ENCODE measurements at regions not wholly inside any gene's neighbourhood (a gene's known extent, or its start where the extent isn't known, plus 50 kb on each side); places are given as distances from the start of the nearest gene placed in this dataset.

GRCh38 chr13:74870865-74871264 lies 611.1 kb downstream of the TBC1D4 start:
- DNase-seq (ENCODE audit: low spot score in 2 of 2), result no peak

GRCh38 chr13:74869846-74870245 lies 612.1 kb downstream of the TBC1D4 start:
- Histone ChIP-seq H3K9me3 (peaks cover 2% of the 10 kb centered on the region; the same call in 1 of the 2 replicates), H3K36me3 (replicated peaks) (no peaks in the 10 kb centered on the region), H3K4me1 (no peaks in the 10 kb centered on the region), H3K27me3 (ENCODE audit: low read depth) (no peaks in the 10 kb centered on the region), H3K4me3 (no peak overlapping the region)
- in situ Hi-C loops (cut with MboI; ENCODE audit: low sequenced_read_pairs), result no loop called here
- no peak for DNase-seq (ENCODE audit: low spot score in 2 of 2)

More at GRCh38 chr13:74870865-74871264, 611.1 kb downstream of the TBC1D4 start:
- no peaks in the 10 kb centered on the region for H3K27me3 ChIP-seq (ENCODE audit: low read depth)
- no peaks in the 10 kb centered on the region for H3K36me3 ChIP-seq (replicated peaks)
- in situ Hi-C loops (cut with MboI; ENCODE audit: low sequenced_read_pairs), result no loop called here
- no peak overlapping the region for H3K4me3 ChIP-seq
- no peaks in the 10 kb centered on the region for H3K4me1 ChIP-seq
- H3K9me3 ChIP-seq, result peaks cover 2% of the 10 kb centered on the region; the same call in 1 of the 2 replicates

- in situ Hi-C loops (cut with MboI; ENCODE audit: low sequenced_read_pairs), result no loop called here
- Histone ChIP-seq H3K9me3 (peaks cover 2% of the 10 kb centered on the region; the same call in 1 of the 2 replicates), H3K4me3 (no peak overlapping the region)
These were observed 613.9 kb downstream of the TBC1D4 start for GRCh38 chr13:74868049-74868448.

GRCh38 chr13:74867460-74867859 lies 614.5 kb downstream of the TBC1D4 start:
- H3K4me1 ChIP-seq, result no peaks in the 10 kb centered on the region
- no peak for DNase-seq (ENCODE audit: low spot score in 2 of 2)
- in situ Hi-C loops (cut with MboI; ENCODE audit: low sequenced_read_pairs), result no loop called here

More at GRCh38 chr13:74868049-74868448, 613.9 kb downstream of the TBC1D4 start:
- no peaks in the 10 kb centered on the region for H3K36me3 ChIP-seq (replicated peaks)
- no peaks in the 10 kb centered on the region for H3K27me3 ChIP-seq (ENCODE audit: low read depth)
- DNase-seq (ENCODE audit: low spot score in 2 of 2), result no peak
- H3K4me1 ChIP-seq, result no peaks in the 10 kb centered on the region

GRCh38 chr13:74866101-74866500 lies 615.9 kb downstream of the TBC1D4 start:
- Histone ChIP-seq H3K27me3 (ENCODE audit: low read depth) (no peaks in the 10 kb centered on the region), H3K36me3 (replicated peaks) (no peaks in the 10 kb centered on the region)
- DNase-seq (ENCODE audit: low spot score in 2 of 2), result no peak

More at GRCh38 chr13:74867460-74867859, 614.5 kb downstream of the TBC1D4 start:
- Histone ChIP-seq H3K9me3 (peaks cover 2% of the 10 kb centered on the region; the same call in 1 of the 2 replicates), H3K27me3 (ENCODE audit: low read depth) (no peaks in the 10 kb centered on the region), H3K36me3 (replicated peaks) (no peaks in the 10 kb centered on the region), H3K4me3 (no peak overlapping the region)

GRCh38 chr13:74865656-74866055 lies 616.3 kb downstream of the TBC1D4 start:
- no peak overlapping the region for H3K4me3 ChIP-seq
- no peak for DNase-seq (ENCODE audit: low spot score in 2 of 2)
- peaks cover 2% of the 10 kb centered on the region; the same call in 1 of the 2 replicates for H3K9me3 ChIP-seq
- H3K4me1 ChIP-seq, result no peaks in the 10 kb centered on the region
- no peaks in the 10 kb centered on the region for H3K27me3 ChIP-seq (ENCODE audit: low read depth)
- no peaks in the 10 kb centered on the region for H3K36me3 ChIP-seq (replicated peaks)
- in situ Hi-C loops (cut with MboI; ENCODE audit: low sequenced_read_pairs), result no loop called here

More at GRCh38 chr13:74866101-74866500, 615.9 kb downstream of the TBC1D4 start:
- Histone ChIP-seq H3K9me3 (peaks cover 2% of the 10 kb centered on the region; the same call in 1 of the 2 replicates), H3K4me1 (no peaks in the 10 kb centered on the region), H3K4me3 (no peak overlapping the region)
- in situ Hi-C loops (cut with MboI; ENCODE audit: low sequenced_read_pairs), result no loop called here

GRCh38 chr13:74860789-74861188 lies 621.2 kb downstream of the TBC1D4 start:
- no peaks in the 10 kb centered on the region for H3K36me3 ChIP-seq (replicated peaks)
- H3K4me3 ChIP-seq, result no peak overlapping the region
- in situ Hi-C loops (cut with MboI; ENCODE audit: low sequenced_read_pairs), result no loop called here
- H3K4me1 ChIP-seq, result no peaks in the 10 kb centered on the region
- no peaks in the 10 kb centered on the region for H3K9me3 ChIP-seq
- no peaks in the 10 kb centered on the region for H3K27me3 ChIP-seq (ENCODE audit: low read depth)
- DNase-seq (ENCODE audit: low spot score in 2 of 2), result no peak

GRCh38 chr13:74850893-74851292 lies 631.1 kb downstream of the TBC1D4 start:
- H3K9me3 ChIP-seq, result no peaks in the 10 kb centered on the region
- H3K4me3 ChIP-seq, result no peak overlapping the region
- in situ Hi-C loops (cut with MboI; ENCODE audit: low sequenced_read_pairs), result no loop called here
- H3K4me1 ChIP-seq, result no peaks in the 10 kb centered on the region
- H3K36me3 ChIP-seq (replicated peaks), result no peaks in the 10 kb centered on the region
- no peaks in the 10 kb centered on the region for H3K27me3 ChIP-seq (ENCODE audit: low read depth)
- no peak for DNase-seq (ENCODE audit: low spot score in 2 of 2)

GRCh38 chr13:74847966-74848365 lies 634.0 kb downstream of the TBC1D4 start:
- in situ Hi-C loops (cut with MboI; ENCODE audit: low sequenced_read_pairs), result no loop called here
- Histone ChIP-seq H3K9me3 (no peaks in the 10 kb centered on the region), H3K4me3 (no peak overlapping the region), H3K4me1 (no peaks in the 10 kb centered on the region), H3K27me3 (ENCODE audit: low read depth) (no peaks in the 10 kb centered on the region), H3K36me3 (replicated peaks) (no peaks in the 10 kb centered on the region)
- DNase-seq (ENCODE audit: low spot score in 2 of 2), result peak in 1 of 2 experiments; percentile 16

- in situ Hi-C loops (cut with MboI; ENCODE audit: low sequenced_read_pairs), result no loop called here
- Histone ChIP-seq H3K4me3 (no peak overlapping the region), H3K9me3 (no peaks in the 10 kb centered on the region), H3K27me3 (ENCODE audit: low read depth) (no peaks in the 10 kb centered on the region), H3K4me1 (no peaks in the 10 kb centered on the region), H3K36me3 (replicated peaks) (no peaks in the 10 kb centered on the region)
- DNase-seq (ENCODE audit: low spot score in 2 of 2), result no peak
These were observed 636.2 kb downstream of the TBC1D4 start for GRCh38 chr13:74845806-74846205.

GRCh38 chr13:74841651-74842050 lies 640.3 kb downstream of the TBC1D4 start:
- in situ Hi-C loops (cut with MboI; ENCODE audit: low sequenced_read_pairs), result no loop called here

GRCh38 chr13:74841123-74841522 lies 640.8 kb downstream of the TBC1D4 start:
- H3K27me3 ChIP-seq (ENCODE audit: low read depth), result no peaks in the 10 kb centered on the region
- no peaks in the 10 kb centered on the region for H3K36me3 ChIP-seq (replicated peaks)
- H3K9me3 ChIP-seq, result no peaks in the 10 kb centered on the region
- in situ Hi-C loops (cut with MboI; ENCODE audit: low sequenced_read_pairs), result no loop called here
- no peak overlapping the region for H3K4me3 ChIP-seq
- no peaks in the 10 kb centered on the region for H3K4me1 ChIP-seq
- no peak for DNase-seq (ENCODE audit: low spot score in 2 of 2)

More at GRCh38 chr13:74841651-74842050, 640.3 kb downstream of the TBC1D4 start:
- Histone ChIP-seq H3K4me3 (no peak overlapping the region), H3K9me3 (no peaks in the 10 kb centered on the region), H3K27me3 (ENCODE audit: low read depth) (no peaks in the 10 kb centered on the region), H3K36me3 (replicated peaks) (no peaks in the 10 kb centered on the region), H3K4me1 (no peaks in the 10 kb centered on the region)
- DNase-seq (ENCODE audit: low spot score in 2 of 2), result no peak

- Histone ChIP-seq H3K4me3 (no peak overlapping the region), H3K4me1 (no peaks in the 10 kb centered on the region), H3K9me3 (no peaks in the 10 kb centered on the region), H3K36me3 (replicated peaks) (no peaks in the 10 kb centered on the region), H3K27me3 (ENCODE audit: low read depth) (no peaks in the 10 kb centered on the region)
- DNase-seq (ENCODE audit: low spot score in 2 of 2), result no peak
- in situ Hi-C loops (cut with MboI; ENCODE audit: low sequenced_read_pairs), result no loop called here
These were observed 642.3 kb downstream of the TBC1D4 start for GRCh38 chr13:74839656-74840055.

GRCh38 chr13:74838096-74838495 lies 643.9 kb downstream of the TBC1D4 start:
- Histone ChIP-seq H3K4me3 (no peak overlapping the region), H3K4me1 (no peaks in the 10 kb centered on the region), H3K36me3 (replicated peaks) (no peaks in the 10 kb centered on the region), H3K9me3 (no peaks in the 10 kb centered on the region), H3K27me3 (ENCODE audit: low read depth) (no peaks in the 10 kb centered on the region)
- DNase-seq (ENCODE audit: low spot score in 2 of 2), result no peak
- in situ Hi-C loops (cut with MboI; ENCODE audit: low sequenced_read_pairs), result no loop called here

GRCh38 chr13:74836628-74837027 lies 645.3 kb downstream of the TBC1D4 start:
- H3K4me3 ChIP-seq, result no peak overlapping the region
- no peaks in the 10 kb centered on the region for H3K36me3 ChIP-seq (replicated peaks)
- H3K9me3 ChIP-seq, result no peaks in the 10 kb centered on the region
- no peaks in the 10 kb centered on the region for H3K27me3 ChIP-seq (ENCODE audit: low read depth)
- no peaks in the 10 kb centered on the region for H3K4me1 ChIP-seq
- in situ Hi-C loops (cut with MboI; ENCODE audit: low sequenced_read_pairs), result no loop called here
- DNase-seq (ENCODE audit: low spot score in 2 of 2), result no peak
